GM19238 (cell line): ENCODE measurements at regions not wholly inside any gene's neighbourhood (a gene's known extent, or its start where the extent isn't known, plus 50 kb on each side); places are given as distances from the start of the nearest gene placed in this dataset.

Experiments used
- DNase-seq: peaks from one replicate; pipeline ENCODE4 v3.0.0; 2011; ENCODE audit warnings: low spot score; ENCODE audit not compliant: insufficient read length

GRCh38 chr1:79667848-79668696 is 661.5 kb upstream of the ADGRL4 start:
- DNase-seq = no peak

DNA sequence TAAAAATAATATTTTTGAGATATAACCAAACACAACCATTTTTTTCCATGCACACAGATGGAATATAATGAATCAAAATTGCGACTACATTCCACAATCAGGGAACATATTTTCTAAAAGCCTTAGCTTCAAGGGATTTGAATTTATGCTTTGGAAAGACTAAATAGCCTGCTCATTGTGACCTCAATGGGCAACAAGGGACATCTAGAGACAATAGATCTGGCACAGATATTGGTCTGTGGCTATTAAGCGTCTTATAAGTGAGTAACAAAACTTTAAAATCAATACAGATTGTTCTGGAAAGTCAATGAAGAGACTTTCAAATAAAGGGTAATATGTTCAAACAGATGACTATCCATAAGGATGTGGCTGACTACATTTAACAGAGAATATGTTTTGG is 660.6 kb upstream of the ADGRL4 start:
- no peak for DNase-seq

DNA sequence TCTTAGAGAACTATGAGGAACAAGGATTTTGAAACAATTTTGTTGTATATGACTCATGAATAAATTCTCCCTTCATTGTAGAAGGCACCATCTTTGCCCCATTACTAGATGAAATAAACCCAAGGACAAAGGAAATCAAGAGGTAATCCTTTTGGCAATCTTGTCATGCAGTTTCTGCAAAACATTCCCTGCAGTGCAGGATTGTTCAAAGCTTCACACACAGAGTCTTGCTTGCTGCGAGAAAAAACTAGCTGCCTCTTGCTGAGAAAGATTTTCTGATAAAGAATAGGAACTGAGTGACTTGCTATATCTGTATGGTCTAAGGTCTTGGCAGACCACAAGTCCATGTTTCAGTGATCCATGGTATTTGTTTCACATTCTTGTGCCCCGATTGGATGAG is 657.4 kb upstream of the ADGRL4 start:
- DNase-seq = no peak

GRCh38 chr1:79662596-79662995 is 656.1 kb upstream of the ADGRL4 start:
- DNase-seq = no peak

- no peak for DNase-seq
Observed at GRCh38 chr1:79660129-79660528, 653.6 kb upstream of the ADGRL4 start.

DNA sequence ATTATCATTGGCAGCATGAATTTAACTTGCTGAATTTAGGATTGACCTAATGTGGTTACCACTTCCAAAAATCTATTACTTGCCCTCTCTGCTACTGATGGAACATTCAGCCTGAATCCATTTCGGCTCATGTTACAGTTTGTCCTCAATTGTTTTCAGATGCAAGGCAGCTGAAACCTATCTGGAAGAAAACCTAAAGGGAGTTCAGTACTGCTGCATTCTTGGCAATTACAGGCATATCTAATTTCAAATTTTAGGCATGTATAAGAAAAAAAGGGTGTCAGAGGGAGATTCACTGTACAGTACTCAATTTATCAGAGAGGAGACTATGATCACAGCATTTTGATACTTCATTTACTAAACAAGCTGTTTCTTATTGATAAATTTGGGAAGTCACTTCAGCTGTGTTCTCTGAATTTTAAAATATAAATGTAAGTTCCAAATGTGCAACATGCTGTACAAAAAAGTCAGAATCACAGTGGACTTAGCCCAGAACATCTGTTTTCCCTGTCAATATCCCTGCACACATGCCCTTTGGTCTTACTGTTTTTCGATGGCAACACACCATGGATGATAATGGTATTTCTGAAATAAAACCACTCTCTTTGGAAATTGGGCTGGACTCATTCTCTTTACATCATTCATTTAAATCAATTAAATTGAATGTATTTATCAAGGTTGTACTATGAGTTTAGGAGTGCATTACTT is 651.6 kb upstream of the ADGRL4 start:
- no peak for DNase-seq

GRCh38 chr1:79655876-79656275 is 649.3 kb upstream of the ADGRL4 start:
- no peak for DNase-seq

DNA sequence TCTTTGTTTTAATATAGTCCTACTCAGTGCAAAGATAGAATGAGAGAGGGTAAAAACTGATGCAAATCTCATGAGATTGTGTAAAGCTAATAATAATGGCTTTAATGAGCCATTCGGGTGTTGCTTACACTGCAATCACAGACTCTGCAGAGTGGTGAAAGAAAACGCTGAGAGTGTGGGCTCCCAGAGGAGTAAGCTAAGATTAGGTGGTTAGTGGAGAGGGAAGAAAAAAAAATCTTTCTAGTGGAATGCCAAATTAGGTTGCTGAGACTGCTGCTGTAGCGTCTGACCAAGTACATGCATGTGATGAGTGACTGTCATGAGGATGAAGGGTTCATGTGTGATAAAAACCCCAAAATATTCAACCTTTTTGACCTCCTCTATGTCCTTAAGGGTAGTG is 645.9 kb upstream of the ADGRL4 start:
- DNase-seq = no peak

- DNase-seq = no peak
Observed at GRCh38 chr1:79648126-79648525, 641.6 kb upstream of the ADGRL4 start.

DNA sequence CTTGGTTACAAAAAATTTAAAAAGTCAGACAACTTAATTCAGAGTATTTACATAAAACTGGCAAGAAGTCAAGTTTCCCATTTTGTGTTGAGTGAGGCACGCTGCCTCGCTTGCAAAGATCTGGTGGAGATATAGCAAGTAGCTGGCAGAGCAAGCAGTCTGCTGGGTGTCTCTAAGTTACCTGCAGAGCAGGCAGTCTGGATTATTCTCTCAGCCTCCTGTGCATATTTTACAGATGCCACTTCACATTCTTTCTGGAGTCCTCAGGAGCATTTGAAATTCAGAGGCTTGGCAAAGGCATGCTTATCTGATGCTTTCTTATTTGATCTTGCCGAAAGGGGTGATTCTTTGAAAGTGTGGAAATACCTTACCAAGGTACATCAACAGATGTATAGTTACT is 640.4 kb upstream of the ADGRL4 start:
- no peak for DNase-seq

GRCh38 chr1:79638382-79638781 is 631.9 kb upstream of the ADGRL4 start:
- no peak for DNase-seq

DNA sequence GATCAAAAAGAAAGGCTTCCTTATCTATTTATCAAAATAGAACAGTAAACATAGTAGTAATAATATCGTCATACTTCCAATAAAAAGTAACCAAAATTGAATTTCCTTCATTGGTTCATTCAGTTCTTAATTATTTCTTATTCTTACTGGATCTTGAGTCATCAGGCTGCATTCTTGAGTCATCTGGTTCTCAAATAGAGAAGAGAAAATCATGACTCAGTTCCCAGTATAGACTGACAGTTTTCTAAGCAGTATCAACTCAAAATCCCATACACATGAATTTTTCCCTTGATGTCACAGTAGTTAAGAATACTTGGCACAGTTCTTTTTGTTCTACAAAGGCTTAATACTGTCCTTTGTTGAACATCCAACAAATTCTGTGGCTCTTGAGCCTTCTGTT is 626.9 kb upstream of the ADGRL4 start:
- DNase-seq = no peak

GRCh38 chr1:79629414-79629813 is 622.9 kb upstream of the ADGRL4 start:
- DNase-seq = no peak

DNA sequence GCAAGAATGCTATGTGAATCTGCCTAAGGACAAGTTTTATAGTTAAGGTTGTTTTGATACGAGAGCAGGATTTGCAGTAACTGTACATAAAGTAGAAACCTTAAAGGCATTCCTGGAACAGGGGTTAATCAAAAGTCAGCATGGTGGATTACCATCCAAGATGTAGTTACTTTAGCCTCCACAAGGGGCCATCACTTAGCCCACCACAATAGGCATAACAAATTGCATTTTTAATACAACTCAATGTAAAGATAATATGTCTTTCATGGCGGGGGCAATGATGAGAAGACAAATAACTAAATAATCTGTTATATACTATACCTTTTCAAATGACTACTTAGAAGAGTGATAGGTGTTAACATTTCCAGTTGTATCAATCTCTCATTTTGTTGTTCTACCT is 611.2 kb upstream of the ADGRL4 start:
- DNase-seq = no peak

DNA sequence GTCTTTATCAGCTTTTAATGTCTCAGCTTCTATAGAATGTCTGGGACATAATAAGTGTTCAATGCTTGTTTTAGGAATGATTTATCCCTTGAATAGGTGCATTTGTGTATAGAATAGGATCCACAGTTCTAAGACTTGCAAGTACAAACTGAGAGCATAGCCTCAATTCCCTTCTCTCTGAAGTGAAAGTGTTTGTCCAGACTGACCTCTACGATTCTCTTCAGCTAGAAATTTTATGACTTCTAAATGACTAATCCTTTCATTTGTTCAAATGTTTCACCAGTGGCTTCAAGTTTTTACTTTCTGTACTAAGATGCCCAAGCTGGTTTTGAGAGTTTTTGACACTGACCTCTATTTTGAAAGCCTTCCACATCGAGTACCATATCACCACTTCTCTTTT is 608.2 kb upstream of the ADGRL4 start:
- no peak for DNase-seq

DNA sequence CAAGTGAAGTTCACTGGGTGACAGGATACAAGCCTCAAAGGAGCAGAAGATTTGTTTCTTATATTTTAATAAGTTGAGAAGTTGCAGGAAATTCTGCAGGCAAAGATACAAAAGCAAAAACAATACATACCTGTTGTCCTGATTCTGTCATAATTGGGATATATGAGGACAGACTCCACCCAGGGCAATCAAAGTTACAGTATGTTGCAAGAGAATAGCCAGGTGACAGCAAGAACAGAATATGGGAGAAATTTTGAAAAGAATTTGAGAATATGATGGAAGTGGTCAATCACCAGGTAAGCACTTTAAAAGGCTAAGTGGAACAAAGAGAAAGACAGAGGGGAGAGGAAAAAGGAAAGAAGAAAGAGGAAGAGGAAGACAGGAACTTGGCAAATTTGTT is 607.6 kb upstream of the ADGRL4 start:
- no peak for DNase-seq

DNA sequence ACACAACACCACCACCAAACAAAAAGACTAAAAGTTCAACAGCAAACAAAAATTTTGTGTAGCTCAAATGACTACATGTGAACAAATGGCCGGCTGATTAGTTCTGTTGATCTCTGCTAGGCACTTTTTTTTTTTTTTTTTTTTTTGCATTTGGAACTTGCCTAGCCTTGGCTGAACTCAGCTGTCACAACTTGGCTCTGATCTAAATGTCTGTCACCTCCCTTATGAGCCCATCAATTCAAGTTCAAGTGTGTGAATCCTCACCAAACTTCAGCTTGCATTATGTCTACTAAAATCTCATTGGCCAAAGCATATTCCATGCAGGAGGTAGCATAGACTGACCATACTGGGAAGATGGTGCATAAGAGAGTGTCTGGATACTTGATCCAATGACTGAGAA is 606.5 kb upstream of the ADGRL4 start:
- no peak for DNase-seq

DNA sequence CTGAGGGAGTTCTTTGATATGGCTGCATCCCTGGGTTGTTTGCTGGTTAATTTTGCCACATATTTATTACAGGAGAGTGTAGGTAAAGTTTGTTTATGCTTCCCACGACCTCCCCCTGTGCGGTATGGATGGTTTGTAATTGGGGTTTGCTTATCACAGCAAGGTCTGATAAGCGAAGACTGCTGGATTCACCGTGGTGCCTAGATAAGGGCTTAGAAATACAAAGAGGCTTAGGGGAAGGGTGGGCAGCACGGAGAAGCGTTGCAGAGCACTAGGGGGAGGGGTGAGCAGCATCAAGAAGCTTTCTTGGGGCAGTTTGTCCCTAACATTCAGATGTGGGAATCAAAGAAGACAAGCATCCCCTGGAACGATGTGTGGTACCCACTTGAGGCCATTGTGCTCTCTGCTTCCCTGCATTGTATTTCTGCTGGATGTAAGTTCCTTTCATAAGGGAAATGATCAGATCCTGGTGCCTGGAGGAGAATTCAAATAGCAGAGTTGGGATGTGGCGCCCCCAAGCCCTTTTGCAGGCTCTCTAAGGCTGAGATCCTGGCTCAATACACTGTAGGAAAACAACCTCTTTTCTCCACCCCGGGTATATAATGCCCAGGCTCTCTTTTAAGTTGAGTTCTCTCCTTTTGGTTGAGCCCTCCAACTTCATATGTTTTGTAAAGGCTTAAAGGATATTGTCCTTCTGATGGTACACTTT is 598.1 kb upstream of the ADGRL4 start:
- no peak for DNase-seq

GRCh38 chr1:79603843-79604242 is 597.3 kb upstream of the ADGRL4 start:
- DNase-seq = no peak

DNA sequence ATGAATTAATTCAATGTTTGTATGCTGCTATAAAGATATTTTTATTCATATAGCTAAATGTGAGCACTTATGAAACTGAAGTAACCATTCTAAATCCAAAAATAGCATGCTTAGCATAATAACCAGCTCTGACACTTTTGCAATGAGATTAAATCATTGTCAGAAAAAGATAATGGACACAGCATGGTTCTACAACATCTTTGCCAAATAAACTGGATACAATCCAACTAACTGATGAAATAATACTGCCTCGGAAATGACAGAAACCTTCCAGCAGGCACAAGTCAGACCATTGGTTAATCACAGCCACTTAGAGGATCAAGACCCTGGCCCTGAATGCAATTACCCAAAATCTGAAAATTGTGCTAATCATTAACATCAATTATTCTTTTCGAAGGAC is 592.7 kb upstream of the ADGRL4 start:
- DNase-seq = no peak

DNA sequence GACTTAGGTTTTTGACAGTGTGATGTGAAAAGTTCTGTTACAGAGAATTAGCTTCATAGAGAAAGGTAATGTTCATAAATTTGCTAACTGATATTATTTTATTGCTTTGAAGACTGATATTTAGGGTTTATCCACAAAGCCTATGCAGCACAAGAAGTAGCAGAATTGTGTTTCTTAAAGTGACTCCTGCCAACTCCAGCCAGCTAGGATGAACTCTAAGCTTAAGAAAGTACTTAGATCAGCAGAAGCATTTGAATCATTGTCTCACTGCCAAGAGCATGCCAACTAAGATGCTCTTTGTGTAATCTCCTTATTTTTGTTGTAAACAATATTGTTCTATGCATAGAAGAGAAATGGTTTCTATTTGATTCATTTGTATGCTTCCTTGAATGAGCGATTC is 589.4 kb upstream of the ADGRL4 start:
- DNase-seq = no peak

DNA sequence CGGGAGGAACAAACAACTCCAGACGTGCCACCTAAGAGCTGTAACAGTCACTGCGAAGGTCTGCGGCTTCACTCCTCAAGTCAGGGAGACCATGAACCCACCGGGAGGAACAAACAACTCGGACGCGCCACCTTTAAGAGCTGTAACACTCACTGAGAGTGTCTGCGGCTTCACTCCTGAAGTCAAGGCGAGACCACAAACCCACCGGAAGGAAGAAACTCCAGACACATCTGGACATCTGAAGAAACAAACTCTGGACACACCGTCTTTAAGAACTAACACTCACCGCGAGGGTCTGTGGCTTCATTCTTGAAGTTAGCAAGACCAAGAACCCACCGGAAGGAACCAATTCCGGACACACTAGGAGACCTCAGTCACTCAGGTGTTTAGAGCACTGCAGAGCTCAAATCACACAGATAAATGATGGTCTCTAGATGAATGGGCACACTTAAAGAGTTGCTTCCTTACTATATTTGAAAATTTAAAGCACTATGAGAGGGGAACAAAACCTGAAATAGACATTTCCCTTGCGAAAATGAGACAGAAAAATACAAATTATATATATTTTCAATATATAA is 587.7 kb upstream of the ADGRL4 start:
- DNase-seq = no peak
